Mammary epithelial cell (primary cell): ENCODE measurements at regions not wholly inside any gene's neighbourhood (a gene's known extent, or its start where the extent isn't known, plus 50 kb on each side); places are given as distances from the start of the nearest gene placed in this dataset.

Source experiments
- CTCF ChIP-seq, 2 donors: IDR thresholded peaks in 1 of 2; conservative IDR thresholded peaks in 1 of 2; 2 replicates each; pipeline ENCODE4 v1.5.1; 2011 to 2012; ENCODE audit warnings: inconsistent platforms in 2 of 2, low read length in 2 of 2, mild to moderate bottlenecking in 2 of 2, control low read depth in 1 of 2, low read depth in 1 of 2; ENCODE audit not compliant: insufficient read depth in 1 of 2; ENCODE audit errors: extremely low read depth in 1 of 2
- EZH2 ChIP-seq: IDR thresholded peaks from 2 replicates; pipeline ENCODE4 v1.6.1; 2012; ENCODE audit warnings: low read length, inconsistent platforms, borderline replicate concordance

- no peak for TF ChIP-seq EZH2
- TF ChIP-seq CTCF (conservative IDR thresholded peaks at IDR 0.05 in 1 of 2, IDR thresholded peaks at IDR 0.05 in 1 of 2; ENCODE audit: extremely low read depth in 1 of 2, insufficient read depth in 1 of 2, low read depth in 1 of 2, low read length in 2 of 2) = no peak
Measured at GRCh38 chr6:16979677-16980370, 122.0 kb upstream of the STMND1 start.
